HAP-1 (cell line): ENCODE measurements at regions not wholly inside any gene's neighbourhood (a gene's known extent, or its start where the extent isn't known, plus 50 kb on each side); places are given as distances from the start of the nearest gene placed in this dataset.
"Not testable (repeated sequence)": the region's sequence is repeated elsewhere in the genome, so short reads cannot be mapped to it uniquely, and the experiment has no call there.

Source experiments
- DNase-seq, 2 experiments: peaks; one replicate each; pipeline ENCODE4 v3.0.0-alpha.2; 2016 to 2020; ENCODE audit warnings: low spot score in 2 of 2
- H3K27me3 ChIP-seq: fragments of 250-450 bp; sonication (Bioruptor Pico); 2 replicates; pipeline ENCODE4 v1.5.1; 2020; ENCODE audit warnings: low read depth, mild to moderate bottlenecking, moderate library complexity
- H3K36me3 ChIP-seq: fragments of 250-450 bp; sonication (Bioruptor Pico); replicated peaks from 2 replicates; pipeline ENCODE4 v1.5.1; 2020; ENCODE audit warnings: mild to moderate bottlenecking
- H3K4me1 ChIP-seq: fragments of 250-450 bp; sonication (Bioruptor Pico); 2 replicates; pipeline ENCODE4 v1.5.1; 2020; ENCODE audit warnings: mild to moderate bottlenecking
- H3K4me3 ChIP-seq: fragments of 250-450 bp; sonication (Bioruptor Pico); 2 replicates; pipeline ENCODE4 v1.5.1; 2020; ENCODE audit warnings: mild to moderate bottlenecking, moderate library complexity
- H3K9me3 ChIP-seq: fragments of 250-450 bp; sonication (Bioruptor Pico); 2 replicates; pipeline ENCODE4 v1.5.1; 2020; ENCODE audit warnings: mild to moderate bottlenecking, moderate library complexity
- in situ Hi-C: fragments of 300-500 bp; cut with MboI; formaldehyde crosslinking; loops from 3 replicates; pipeline ENCODE4 v1.14.3; 2020; ENCODE audit warnings: low sequenced_read_pairs, inconsistent platforms, mixed read lengths

- H3K9me3 ChIP-seq: no peaks in the 10 kb centered on the region
- H3K36me3 ChIP-seq: no peaks in the 10 kb centered on the region
- H3K4me1 ChIP-seq: no peaks in the 10 kb centered on the region
- no peak for DNase-seq
- no peak overlapping the region for H3K4me3 ChIP-seq
- no peaks in the 10 kb centered on the region for H3K27me3 ChIP-seq
- in situ Hi-C loops: no loop called here
Measured at GRCh38 chr13:79212064-79212619, 193.9 kb downstream of the RBM26 start.

GRCh38 chr13:79211377-79211776 is 194.7 kb downstream of the RBM26 start:
- Histone ChIP-seq H3K9me3 (no peaks in the 10 kb centered on the region), H3K36me3 (no peaks in the 10 kb centered on the region), H3K27me3 (no peaks in the 10 kb centered on the region), H3K4me3 (no peak overlapping the region), H3K4me1 (no peaks in the 10 kb centered on the region)
- in situ Hi-C loops: no loop called here
- DNase-seq: no peak

- no peaks in the 10 kb centered on the region for H3K9me3 ChIP-seq
- no peaks in the 10 kb centered on the region; the same call in 1 of the 2 replicates for H3K4me1 ChIP-seq
- no peak overlapping the region for H3K4me3 ChIP-seq
- H3K27me3 ChIP-seq: no peaks in the 10 kb centered on the region
- in situ Hi-C loops: no loop called here
- DNase-seq: no peak
- H3K36me3 ChIP-seq: no peaks in the 10 kb centered on the region
Measured at GRCh38 chr13:79197933-79198332, 208.1 kb downstream of the RBM26 start.

- no peak for DNase-seq
- Histone ChIP-seq H3K4me1 (no peaks in the 10 kb centered on the region; the same call in 1 of the 2 replicates), H3K4me3 (no peak overlapping the region), H3K36me3 (no peaks in the 10 kb centered on the region), H3K27me3 (no peaks in the 10 kb centered on the region), H3K9me3 (no peaks in the 10 kb centered on the region)
- in situ Hi-C loops: no loop called here
Measured at GRCh38 chr13:79196843-79197242, 209.2 kb downstream of the RBM26 start.

GRCh38 chr13:79196366-79196765 is 209.7 kb downstream of the RBM26 start:
- DNase-seq: no peak
- Histone ChIP-seq H3K36me3 (no peaks in the 10 kb centered on the region), H3K4me3 (no peak overlapping the region), H3K4me1 (no peaks in the 10 kb centered on the region; the same call in 1 of the 2 replicates), H3K27me3 (no peaks in the 10 kb centered on the region), H3K9me3 (no peaks in the 10 kb centered on the region)
- in situ Hi-C loops: no loop called here

GRCh38 chr13:79194727-79195126 is 211.3 kb downstream of the RBM26 start:
- in situ Hi-C loops: no loop called here
- no peak overlapping the region for H3K4me3 ChIP-seq
- no peaks in the 10 kb centered on the region; the same call in 1 of the 2 replicates for H3K4me1 ChIP-seq
- no peaks in the 10 kb centered on the region for H3K27me3 ChIP-seq
- DNase-seq: no peak
- no peaks in the 10 kb centered on the region for H3K36me3 ChIP-seq
- no peaks in the 10 kb centered on the region for H3K9me3 ChIP-seq

GRCh38 chr13:79194272-79194671 is 211.8 kb downstream of the RBM26 start:
- Histone ChIP-seq H3K4me3 (no peak overlapping the region), H3K4me1 (no peaks in the 10 kb centered on the region; the same call in 1 of the 2 replicates), H3K9me3 (no peaks in the 10 kb centered on the region), H3K36me3 (no peaks in the 10 kb centered on the region), H3K27me3 (no peaks in the 10 kb centered on the region)
- no peak for DNase-seq
- in situ Hi-C loops: no loop called here

- H3K9me3 ChIP-seq: no peaks in the 10 kb centered on the region
- H3K36me3 ChIP-seq: no peaks in the 10 kb centered on the region
- H3K27me3 ChIP-seq: no peaks in the 10 kb centered on the region
- H3K4me3 ChIP-seq: no peak overlapping the region
- H3K4me1 ChIP-seq: no peaks in the 10 kb centered on the region
- no peak for DNase-seq
- in situ Hi-C loops: no loop called here
Measured at GRCh38 chr13:79191501-79191900, 214.6 kb downstream of the RBM26 start.

GRCh38 chr13:79190932-79191331 is 215.1 kb downstream of the RBM26 start:
- Histone ChIP-seq H3K27me3 (no peaks in the 10 kb centered on the region), H3K9me3 (no peaks in the 10 kb centered on the region), H3K36me3 (no peaks in the 10 kb centered on the region), H3K4me1 (no peaks in the 10 kb centered on the region), H3K4me3 (no peak overlapping the region)
- in situ Hi-C loops: no loop called here
- DNase-seq: no peak

GRCh38 chr13:79187917-79188690 is 218.0 kb downstream of the RBM26 start:
- Histone ChIP-seq H3K9me3 (no peaks in the 10 kb centered on the region), H3K27me3 (no peaks in the 10 kb centered on the region), H3K4me1 (no peaks in the 10 kb centered on the region), H3K36me3 (no peaks in the 10 kb centered on the region), H3K4me3 (no peak overlapping the region)
- in situ Hi-C loops: no loop called here
- DNase-seq: no peak

GRCh38 chr13:79185580-79185979 is 220.5 kb downstream of the RBM26 start:
- Histone ChIP-seq H3K36me3 (no peaks in the 10 kb centered on the region), H3K4me1 (no peaks in the 10 kb centered on the region), H3K27me3 (no peaks in the 10 kb centered on the region), H3K9me3 (no peaks in the 10 kb centered on the region), H3K4me3 (no peak overlapping the region)
- in situ Hi-C loops: no loop called here
- no peak for DNase-seq

- Histone ChIP-seq H3K27me3 (no peaks in the 10 kb centered on the region), H3K36me3 (no peaks in the 10 kb centered on the region), H3K9me3 (no peaks in the 10 kb centered on the region), H3K4me3 (no peak overlapping the region), H3K4me1 (no peaks in the 10 kb centered on the region)
- in situ Hi-C loops: no loop called here
- no peak for DNase-seq
Measured at GRCh38 chr13:79183231-79183630, 222.8 kb downstream of the RBM26 start.

- H3K27me3 ChIP-seq, H3K4me1 ChIP-seq, DNase-seq, H3K9me3 ChIP-seq, H3K36me3 ChIP-seq, in situ Hi-C loops, H3K4me3 ChIP-seq: not testable (repeated sequence)
Measured at GRCh38 chr13:79173691-79174090, 232.4 kb downstream of the RBM26 start.

- H3K36me3 ChIP-seq, H3K4me3 ChIP-seq, in situ Hi-C loops, H3K27me3 ChIP-seq, H3K4me1 ChIP-seq, DNase-seq, H3K9me3 ChIP-seq: not testable (repeated sequence)
Measured at GRCh38 chr13:79172924-79173323, 233.1 kb downstream of the RBM26 start.
